ENCODE measurements at regions not wholly inside any gene's neighbourhood (a gene's known extent, or its start where the extent isn't known, plus 50 kb on each side); places are given as distances from the start of the nearest gene placed in this dataset.
"Not testable (repeated sequence)": the region's sequence is repeated elsewhere in the genome, so short reads cannot be mapped to it uniquely, and the experiment has no call there.

- DNase-seq, result no peak
Observed at GRCh38 chr9:32011049-32011448, 373.4 kb upstream of the ACO1 start.

GRCh38 chr9:32015795-32016194 is 368.6 kb upstream of the ACO1 start:
- DNase-seq, result no peak

- no peak for DNase-seq
Observed at GRCh38 chr9:32045513-32045912, 338.9 kb upstream of the ACO1 start.

GRCh38 chr9:32067261-32067660 is 317.2 kb upstream of the ACO1 start:
- no peak for DNase-seq

- DNase-seq, result no peak
Observed at GRCh38 chr9:32069169-32069813, 315.2 kb upstream of the ACO1 start.

- DNase-seq, result no peak
Observed at GRCh38 chr9:32069969-32070368, 314.5 kb upstream of the ACO1 start.

GRCh38 chr9:32072570-32072969 is 311.9 kb upstream of the ACO1 start:
- DNase-seq, result no peak

GRCh38 chr9:32092031-32092430 is 292.4 kb upstream of the ACO1 start:
- DNase-seq, result no peak

GRCh38 chr9:32117291-32117690 is 267.2 kb upstream of the ACO1 start:
- no peak for DNase-seq

GRCh38 chr9:32128546-32128945 is 255.9 kb upstream of the ACO1 start:
- no peak for DNase-seq

- DNase-seq, result not testable (repeated sequence)
Observed at GRCh38 chr9:32130709-32131108, 253.7 kb upstream of the ACO1 start.

GRCh38 chr9:32136700-32137339 is 247.6 kb upstream of the ACO1 start:
- no peak for DNase-seq

- no peak for DNase-seq
Observed at GRCh38 chr9:32142074-32142473, 242.4 kb upstream of the ACO1 start.

GRCh38 chr9:32148553-32148952 is 235.9 kb upstream of the ACO1 start:
- DNase-seq, result not testable (repeated sequence)

- no peak for DNase-seq
Observed at GRCh38 chr9:32161209-32161608, 223.2 kb upstream of the ACO1 start.

- no peak for DNase-seq
Observed at GRCh38 chr9:32161720-32162119, 222.7 kb upstream of the ACO1 start.

- not testable (repeated sequence) for DNase-seq
Observed at GRCh38 chr9:32166316-32166715, 218.1 kb upstream of the ACO1 start.

- no peak for DNase-seq
Observed at GRCh38 chr9:32171339-32171738, 213.1 kb upstream of the ACO1 start.

- no peak for DNase-seq
Observed at GRCh38 chr9:32172256-32172655, 212.2 kb upstream of the ACO1 start.

GRCh38 chr9:32177396-32177795 is 207.0 kb upstream of the ACO1 start:
- no peak for DNase-seq

GRCh38 chr9:32180597-32180996 is 203.8 kb upstream of the ACO1 start:
- no peak for DNase-seq

- DNase-seq, result no peak
Observed at GRCh38 chr9:32200241-32200640, 184.2 kb upstream of the ACO1 start.

- no peak for DNase-seq
Observed at GRCh38 chr9:32200896-32201295, 183.5 kb upstream of the ACO1 start.

GRCh38 chr9:32209164-32209563 is 175.3 kb upstream of the ACO1 start:
- DNase-seq, result not testable (repeated sequence)
